Heart left ventricle (tissue), 16 donors: ENCODE measurements at regions not wholly inside any gene's neighbourhood (a gene's known extent, or its start where the extent isn't known, plus 50 kb on each side); places are given as distances from the start of the nearest gene placed in this dataset.

Experiments used
- ATAC-seq, 4 donors: fragments of 200-7000 bp; cut with Tn5 transposase; one replicate each; pipeline ENCODE4 v1.9.1; 2020 to 2022; ENCODE audit warnings: moderate library complexity in 4 of 4, mild to moderate bottlenecking in 3 of 4, moderate number of reproducible peaks in 1 of 4
- DNase-seq, 5 donors: peaks; one replicate each; pipeline ENCODE4 v3.0.0-alpha.2; 2020
- H3K27ac ChIP-seq, 12 donors: fragments of 200-600 bp; sonication (generic) in 4 of 12; one replicate each; pipeline versions ENCODE4 v1.5.0 to v1.8.0; 2016 to 2022; ENCODE audit warnings: mild to moderate bottlenecking in 2 of 12
- H3K27me3 ChIP-seq, 9 donors: fragments of 200-600 bp; sonication (generic) in 2 of 9; one replicate each; pipeline versions ENCODE4 v1.5.1 to v1.8.0; 2016 to 2022; ENCODE audit warnings: mild to moderate bottlenecking in 3 of 9
- H3K36me3 ChIP-seq, 9 donors: fragments of 200-600 bp; sonication (generic) in 2 of 9; one replicate each; pipeline versions ENCODE4 v1.5.0 to v1.8.0; 2018 to 2022; ENCODE audit warnings: mild to moderate bottlenecking in 2 of 9
- H3K4me1 ChIP-seq, 12 donors: fragments of 200-600 bp; sonication (generic) in 4 of 12; one replicate each; pipeline versions ENCODE4 v1.5.0 to v1.8.0; 2016 to 2022; ENCODE audit warnings: mild to moderate bottlenecking in 3 of 12
- H3K4me3 ChIP-seq, 12 donors: fragments of 200-600 bp; sonication (generic) in 4 of 12; one replicate each; pipeline versions ENCODE4 v1.5.0 to v1.8.0; 2017 to 2022; ENCODE audit warnings: mild to moderate bottlenecking in 9 of 12, moderate library complexity in 4 of 12
- H3K9me3 ChIP-seq, 12 donors: fragments of 200-600 bp; sonication (generic) in 4 of 12; one replicate each; pipeline versions ENCODE4 v1.5.0 to v1.8.0; 2016 to 2022; ENCODE audit warnings: mild to moderate bottlenecking in 1 of 12
- POLR2A ChIP-seq, 2 donors: fragments of 450-650 bp; IDR thresholded peaks; one replicate each; pipeline ENCODE4 v1.6.1; 2017; ENCODE audit warnings: antibody characterized with exemption in 2 of 2, mild to moderate bottlenecking in 2 of 2, moderate library complexity in 2 of 2
- WGBS, 4 donors: extraction: QIAGEN DNeasy Blood & Tissue Kit in 2 of 4; methylation state at CpG; one replicate each; pipeline versions ENCODE4 v1.1.5 to v1.1.7; 2013 to 2018; 5-methylcytosine and 5-hydroxymethylcytosine counted together
- intact Hi-C, 10 donors: fragments of 100-400 bp; cut with DNase I; formaldehyde crosslinking; loops; one replicate each; pipeline versions ENCODE4 v1.11.1 to v1.14.2; 2022
- TF ChIP-seq, protein P1 (sequence below), 12 donors: fragments of 200-600 bp; sonication (generic) in 4 of 12; IDR thresholded peaks; one replicate each; pipeline versions ENCODE4 v1.5.0 to v1.8.0; 2018 to 2022; ENCODE audit warnings: antibody characterized with exemption in 12 of 12, mild to moderate bottlenecking in 5 of 12
- donor health status: ischemic (EF 13 %, LVEDD 7.1; RV severe dilation, severe dysfunction).
- donor health status: healthy with polysubstance abuse.
- donor health status: DM: no; HTN: yes; CAD: no.
- donor health status: DM: no; HTN: no; CAD: no.
- donor health status: ischemic (EF 25% LVEDD 6.9; RV normal size, moderate dysfunction).
- donor health status: ischemic (EF 25% LVEDD 5.7; RV mildly dilated, moderate dysfunction).
- donor health status: healthy.
- donor health status: DM: yes; HTN: yes; CAD: no.
- donor health status: ischemic (EF 35%, LVEDD 5.7; RV mildly dilated, moderate dysfunction).
- donor health status: nonischemic (EF 11% LVEDD 7.7; RV severe dilation, severe dysfunction).
- donor health status: DM: yes; HTN: yes; CAD: no.
- donor health status: PGD.
- donor health status: ischemic (EF 29% LVEDD 5.4; RV normal size, mild dysfunction).
- donor health status: nonischemic (EF 23%, LVEDD 6.1; RV moderate dilation, normal function).

DNA sequence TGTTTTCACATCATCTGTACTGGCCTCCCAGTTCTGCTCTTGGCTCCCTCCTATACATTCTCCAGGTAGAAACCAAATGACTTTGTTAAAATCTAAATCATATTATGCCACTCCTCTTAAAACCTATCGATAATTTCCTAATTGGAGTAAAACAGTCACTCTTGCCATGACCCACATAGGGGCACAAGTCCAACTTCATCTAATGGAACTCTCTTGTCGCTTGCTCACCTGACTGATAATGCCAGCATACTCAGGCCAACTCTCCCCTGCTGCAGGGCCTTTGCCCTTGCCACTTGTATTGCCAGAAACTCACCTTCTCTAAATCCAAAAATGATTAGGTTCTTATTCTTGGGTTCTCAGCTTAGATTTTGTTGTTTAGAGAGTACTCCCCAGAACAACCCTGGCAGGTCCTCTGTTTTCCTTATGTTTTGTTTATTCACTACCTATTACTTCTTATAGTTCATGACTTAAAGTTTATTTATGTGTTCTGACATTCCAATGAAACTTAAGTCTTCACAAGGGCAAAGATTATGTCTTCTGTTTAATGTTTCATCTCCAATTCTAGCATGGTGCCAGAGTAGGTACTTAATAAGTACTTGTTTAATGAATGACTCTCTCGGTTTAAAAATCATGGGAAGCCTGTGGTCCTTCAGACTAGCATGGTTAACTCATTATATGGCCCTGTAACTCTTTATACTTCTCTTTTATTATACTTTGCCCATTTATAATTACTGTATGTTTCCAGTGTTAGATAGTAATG is 345.9 kb upstream of the SMIM30 start:
- Histone ChIP-seq H3K27ac (no peak overlapping the region), H3K27me3 (no peaks in the 10 kb centered on the region), H3K4me3 (no peak overlapping the region), H3K4me1 (no peaks in the 10 kb centered on the region), H3K36me3 (no peaks in the 10 kb centered on the region), H3K9me3 (peaks cover 0 to 16% (median 0%) of the 10 kb centered on the region in 12 donors)
- WGBS, 4 donors = 63 to 78% (median 68%) methylated on average over 3 of the region's 3 CpGs
- intact Hi-C loops = no loop called here
- DNase-seq (no peak), ATAC-seq (no peak)
- TF ChIP-seq, protein P1, sequence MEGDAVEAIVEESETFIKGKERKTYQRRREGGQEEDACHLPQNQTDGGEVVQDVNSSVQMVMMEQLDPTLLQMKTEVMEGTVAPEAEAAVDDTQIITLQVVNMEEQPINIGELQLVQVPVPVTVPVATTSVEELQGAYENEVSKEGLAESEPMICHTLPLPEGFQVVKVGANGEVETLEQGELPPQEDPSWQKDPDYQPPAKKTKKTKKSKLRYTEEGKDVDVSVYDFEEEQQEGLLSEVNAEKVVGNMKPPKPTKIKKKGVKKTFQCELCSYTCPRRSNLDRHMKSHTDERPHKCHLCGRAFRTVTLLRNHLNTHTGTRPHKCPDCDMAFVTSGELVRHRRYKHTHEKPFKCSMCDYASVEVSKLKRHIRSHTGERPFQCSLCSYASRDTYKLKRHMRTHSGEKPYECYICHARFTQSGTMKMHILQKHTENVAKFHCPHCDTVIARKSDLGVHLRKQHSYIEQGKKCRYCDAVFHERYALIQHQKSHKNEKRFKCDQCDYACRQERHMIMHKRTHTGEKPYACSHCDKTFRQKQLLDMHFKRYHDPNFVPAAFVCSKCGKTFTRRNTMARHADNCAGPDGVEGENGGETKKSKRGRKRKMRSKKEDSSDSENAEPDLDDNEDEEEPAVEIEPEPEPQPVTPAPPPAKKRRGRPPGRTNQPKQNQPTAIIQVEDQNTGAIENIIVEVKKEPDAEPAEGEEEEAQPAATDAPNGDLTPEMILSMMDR (IDR thresholded peaks at IDR 0.05) = no peak
- no peak for TF ChIP-seq POLR2A (IDR thresholded peaks at IDR 0.05)

DNA sequence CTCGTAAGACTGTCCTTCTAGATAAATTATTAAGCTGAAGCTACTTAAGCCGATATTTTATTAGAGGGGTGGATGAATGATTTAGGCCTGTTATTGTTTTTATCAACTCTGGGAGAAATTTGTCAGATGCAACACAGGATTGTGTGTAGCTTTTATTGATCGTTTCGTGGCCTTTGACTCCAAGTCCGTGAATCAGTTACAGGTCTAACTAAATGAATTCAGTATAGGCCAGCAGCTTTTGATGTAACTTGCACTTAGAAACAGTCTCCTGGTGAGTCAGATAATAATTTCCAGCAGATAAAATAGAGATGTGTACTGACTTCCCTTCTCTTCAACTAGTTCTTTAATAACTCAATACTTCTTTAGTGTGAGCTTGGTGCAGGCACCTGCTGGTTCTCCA is 341.7 kb upstream of the SMIM30 start:
- Histone ChIP-seq H3K27me3 (no peaks in the 10 kb centered on the region), H3K27ac (no peak overlapping the region), H3K9me3 (no peaks in the 10 kb centered on the region), H3K4me3 (no peak overlapping the region), H3K36me3 (no peaks in the 10 kb centered on the region), H3K4me1 (no peaks in the 10 kb centered on the region)
- intact Hi-C loops = no loop called here
- ATAC-seq (no peak), DNase-seq (no peak)
- 78 to 85% (median 85%) methylated on average over 5 of the region's 5 CpGs for WGBS, 4 donors
- TF ChIP-seq, protein P1 (IDR thresholded peaks at IDR 0.05) = no peak
- no peak for TF ChIP-seq POLR2A (IDR thresholded peaks at IDR 0.05)

- no peak for TF ChIP-seq POLR2A (IDR thresholded peaks at IDR 0.05)
- Histone ChIP-seq H3K4me3 (no peak overlapping the region), H3K27me3 (no peaks in the 10 kb centered on the region), H3K36me3 (no peaks in the 10 kb centered on the region), H3K9me3 (no peaks in the 10 kb centered on the region), H3K27ac (no peak overlapping the region), H3K4me1 (no peaks in the 10 kb centered on the region)
- 79 to 87% (median 83%) methylated on average over 10 to 11 of the region's 11 CpGs for WGBS, 4 donors
- intact Hi-C loops = no loop called here
- ATAC-seq (no peak), DNase-seq (peak in 1 of 5 donors; percentile 28)
These were observed 338.2 kb upstream of the SMIM30 start for GRCh38 chr7:113456533-113456932.

- WGBS, 4 donors = 64 to 79% (median 69%) methylated on average over 3 of the region's 3 CpGs
- Histone ChIP-seq H3K9me3 (no peaks in the 10 kb centered on the region), H3K4me3 (no peak overlapping the region), H3K36me3 (no peaks in the 10 kb centered on the region), H3K4me1 (no peaks in the 10 kb centered on the region), H3K27me3 (no peaks in the 10 kb centered on the region), H3K27ac (no peak overlapping the region)
- intact Hi-C loops = no loop called here
- no peak for TF ChIP-seq POLR2A (IDR thresholded peaks at IDR 0.05)
- TF ChIP-seq, protein P1 (IDR thresholded peaks at IDR 0.05) = no peak
- no peak for DNase-seq
- ATAC-seq = no peak
These were observed 336.3 kb upstream of the SMIM30 start for GRCh38 chr7:113454597-113455169.
